ENCODE measurements at regions not wholly inside any gene's neighbourhood (a gene's known extent, or its start where the extent isn't known, plus 50 kb on each side); places are given as distances from the start of the nearest gene placed in this dataset.

DNA sequence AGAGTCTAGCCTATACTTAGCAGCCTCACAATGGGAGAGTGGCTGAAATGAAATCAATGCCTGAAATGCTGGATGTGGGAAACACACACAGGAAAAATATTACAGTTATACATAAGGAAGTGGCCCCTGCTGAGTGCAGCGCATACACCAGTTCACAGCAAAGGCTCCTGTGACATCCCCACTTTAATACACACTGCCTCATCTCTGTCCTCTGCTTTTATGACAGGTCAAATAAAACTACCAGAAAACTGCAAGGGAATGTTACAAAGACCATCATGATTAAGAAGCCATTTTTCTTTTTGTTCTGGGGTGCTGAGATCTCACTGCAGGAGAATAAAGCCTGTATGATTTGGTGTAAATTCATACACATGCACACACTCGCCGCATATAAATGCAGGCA, 214.3 kb downstream of the ARRDC4 start:
- H3K79me2 ChIP-seq (ENCODE audit: control insufficient read depth, low read length) = no peaks in the 10 kb centered on the region
- H3K36me3 ChIP-seq (ENCODE audit: control insufficient read depth, low read length) = no peaks in the 10 kb centered on the region
- no peaks in the 10 kb centered on the region for H3K9me3 ChIP-seq (ENCODE audit: control insufficient read depth, insufficient read depth, low read length)
- peaks cover 49% of the 10 kb centered on the region for H3K4me1 ChIP-seq (ENCODE audit: control insufficient read depth, low read length)
- no peaks in the 10 kb centered on the region for H3K9me2 ChIP-seq (replicated peaks; ENCODE audit: control insufficient read depth, low read length)
- TF ChIP-seq, protein P1, sequence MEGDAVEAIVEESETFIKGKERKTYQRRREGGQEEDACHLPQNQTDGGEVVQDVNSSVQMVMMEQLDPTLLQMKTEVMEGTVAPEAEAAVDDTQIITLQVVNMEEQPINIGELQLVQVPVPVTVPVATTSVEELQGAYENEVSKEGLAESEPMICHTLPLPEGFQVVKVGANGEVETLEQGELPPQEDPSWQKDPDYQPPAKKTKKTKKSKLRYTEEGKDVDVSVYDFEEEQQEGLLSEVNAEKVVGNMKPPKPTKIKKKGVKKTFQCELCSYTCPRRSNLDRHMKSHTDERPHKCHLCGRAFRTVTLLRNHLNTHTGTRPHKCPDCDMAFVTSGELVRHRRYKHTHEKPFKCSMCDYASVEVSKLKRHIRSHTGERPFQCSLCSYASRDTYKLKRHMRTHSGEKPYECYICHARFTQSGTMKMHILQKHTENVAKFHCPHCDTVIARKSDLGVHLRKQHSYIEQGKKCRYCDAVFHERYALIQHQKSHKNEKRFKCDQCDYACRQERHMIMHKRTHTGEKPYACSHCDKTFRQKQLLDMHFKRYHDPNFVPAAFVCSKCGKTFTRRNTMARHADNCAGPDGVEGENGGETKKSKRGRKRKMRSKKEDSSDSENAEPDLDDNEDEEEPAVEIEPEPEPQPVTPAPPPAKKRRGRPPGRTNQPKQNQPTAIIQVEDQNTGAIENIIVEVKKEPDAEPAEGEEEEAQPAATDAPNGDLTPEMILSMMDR (IDR thresholded peaks at IDR 0.05; ENCODE audit: low read depth, low read length, poor library complexity, severe bottlenecking) = no peak
- TF ChIP-seq EZH2phosphoT487 (IDR thresholded peaks at IDR 0.05; ENCODE audit: borderline replicate concordance, low read length) = no peak
- H4K20me1 ChIP-seq (ENCODE audit: control insufficient read depth, insufficient read depth, low read depth, low read length) = no peaks in the 10 kb centered on the region
- no peak overlapping the region for H3K4me3 ChIP-seq (ENCODE audit: low read length)
- H3K27me3 ChIP-seq (ENCODE audit: control insufficient read depth, low read length) = no peaks in the 10 kb centered on the region
- H3F3A ChIP-seq (ENCODE audit: control insufficient read depth, insufficient read depth) = peaks cover 4% of the 10 kb centered on the region; the same call in 1 of the 2 replicates
- peak overlapping the region; percentile 32; the same call in 1 of the 2 replicates for H3K4me2 ChIP-seq (ENCODE audit: low read length)
- H3K27ac ChIP-seq (ENCODE audit: low read depth, low read length) = no peak overlapping the region

GRCh38 chr15:98177966-98178592, 217.6 kb downstream of the ARRDC4 start:
- Histone ChIP-seq H3K9me3 (ENCODE audit: control insufficient read depth, insufficient read depth, low read length) (no peaks in the 10 kb centered on the region), H3K79me2 (ENCODE audit: control insufficient read depth, low read length) (no peaks in the 10 kb centered on the region), H3K36me3 (ENCODE audit: control insufficient read depth, low read length) (no peaks in the 10 kb centered on the region), H3K27me3 (ENCODE audit: control insufficient read depth, low read length) (peaks cover 6% of the 10 kb centered on the region; the same call in 1 of the 2 replicates), H3K4me3 (ENCODE audit: low read length) (no peak overlapping the region), H3K4me2 (ENCODE audit: low read length) (peak overlapping the region; percentile 33; the same call in 1 of the 2 replicates), H4K20me1 (ENCODE audit: control insufficient read depth, insufficient read depth, low read depth, low read length) (no peaks in the 10 kb centered on the region), H3F3A (ENCODE audit: control insufficient read depth, insufficient read depth) (no peaks in the 10 kb centered on the region; the same call in 1 of the 2 replicates), H3K4me1 (ENCODE audit: control insufficient read depth, low read length) (peaks cover 36% of the 10 kb centered on the region), H3K9me2 (replicated peaks; ENCODE audit: control insufficient read depth, low read length) (no peaks in the 10 kb centered on the region), H3K27ac (ENCODE audit: low read depth, low read length) (no peak overlapping the region)
- TF ChIP-seq, protein P1 (IDR thresholded peaks at IDR 0.05; ENCODE audit: low read depth, low read length, poor library complexity, severe bottlenecking) = peak; percentile 87
- no peak for TF ChIP-seq EZH2phosphoT487 (IDR thresholded peaks at IDR 0.05; ENCODE audit: borderline replicate concordance, low read length)

DNA sequence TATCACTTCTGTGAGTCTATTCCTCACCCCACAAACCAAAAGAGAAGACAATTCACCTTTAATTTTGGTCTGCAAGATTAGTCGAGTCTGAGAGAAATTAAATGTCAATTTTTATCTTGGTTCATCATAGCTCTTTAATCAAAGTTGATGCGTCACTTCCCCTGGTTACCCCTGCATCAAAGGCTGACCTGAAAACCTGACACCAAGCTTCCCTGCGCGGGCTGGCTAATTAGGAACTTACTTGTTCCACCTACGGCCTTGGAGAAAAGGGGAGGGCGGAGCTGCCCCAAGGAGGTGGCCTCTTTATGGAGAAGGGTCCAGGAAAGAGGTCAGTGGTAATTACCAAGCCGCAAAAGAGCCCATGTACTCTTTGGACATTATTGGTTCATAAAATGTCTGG, 218.4 kb downstream of the ARRDC4 start:
- Histone ChIP-seq H3K4me3 (ENCODE audit: low read length) (no peak overlapping the region), H3K27ac (ENCODE audit: low read depth, low read length) (no peak overlapping the region), H3K4me1 (ENCODE audit: control insufficient read depth, low read length) (peaks cover 28% of the 10 kb centered on the region), H3K27me3 (ENCODE audit: control insufficient read depth, low read length) (peaks cover 6% of the 10 kb centered on the region; the same call in 1 of the 2 replicates), H3F3A (ENCODE audit: control insufficient read depth, insufficient read depth) (no peaks in the 10 kb centered on the region; the same call in 1 of the 2 replicates), H3K79me2 (ENCODE audit: control insufficient read depth, low read length) (no peaks in the 10 kb centered on the region), H3K9me3 (ENCODE audit: control insufficient read depth, insufficient read depth, low read length) (no peaks in the 10 kb centered on the region), H3K9me2 (replicated peaks; ENCODE audit: control insufficient read depth, low read length) (no peaks in the 10 kb centered on the region), H3K4me2 (ENCODE audit: low read length) (no peak overlapping the region), H3K36me3 (ENCODE audit: control insufficient read depth, low read length) (no peaks in the 10 kb centered on the region), H4K20me1 (ENCODE audit: control insufficient read depth, insufficient read depth, low read depth, low read length) (no peaks in the 10 kb centered on the region)
- no peak for TF ChIP-seq EZH2phosphoT487 (IDR thresholded peaks at IDR 0.05; ENCODE audit: borderline replicate concordance, low read length)
- TF ChIP-seq, protein P1 (IDR thresholded peaks at IDR 0.05; ENCODE audit: low read depth, low read length, poor library complexity, severe bottlenecking) = no peak

All from DOHH2 (cell line).